Stimulated activated naive CD8-positive, alpha-beta T cell treated with anti-CD3 and anti-CD28 coated beads, Interleukin-15, amount 100 ng/mL, for 72 hours (primary cell): ENCODE measurements at regions not wholly inside any gene's neighbourhood (a gene's known extent, or its start where the extent isn't known, plus 50 kb on each side); places are given as distances from the start of the nearest gene placed in this dataset.

Experiments
- ATAC-seq: fragments of 150-1000 bp; cut with Tn5 transposase; 2 replicates; pipeline ENCODE4 v1.10.0; 2021; ENCODE audit warnings: mild to moderate bottlenecking, moderate library complexity
- DNase-seq, 2 donors: peaks; one replicate each; pipeline ENCODE4 v3.0.0; 2021 to 2022
- H3K27ac Mint-ChIP-seq, 2 donors: one replicate each; pipeline ENCODE4 v1.8.0; 2022; ENCODE audit warnings: mild to moderate bottlenecking in 2 of 2, mixed read lengths in 2 of 2, moderate library complexity in 2 of 2
- H3K27me3 Mint-ChIP-seq: one replicate; pipeline ENCODE4 v1.8.0; 2022; ENCODE audit warnings: mixed read lengths
- H3K4me1 Mint-ChIP-seq: one replicate; pipeline ENCODE4 v1.8.0; 2022; ENCODE audit warnings: mild to moderate bottlenecking, mixed read lengths
- H3K4me3 Mint-ChIP-seq, 2 donors: one replicate each; pipeline ENCODE4 v1.8.0; 2022; ENCODE audit warnings: mild to moderate bottlenecking in 2 of 2, mixed read lengths in 2 of 2, moderate library complexity in 1 of 2
- H3K9me3 Mint-ChIP-seq, 2 donors: one replicate each; pipeline ENCODE4 v1.8.0; 2022; ENCODE audit warnings: mixed read lengths in 2 of 2

DNA sequence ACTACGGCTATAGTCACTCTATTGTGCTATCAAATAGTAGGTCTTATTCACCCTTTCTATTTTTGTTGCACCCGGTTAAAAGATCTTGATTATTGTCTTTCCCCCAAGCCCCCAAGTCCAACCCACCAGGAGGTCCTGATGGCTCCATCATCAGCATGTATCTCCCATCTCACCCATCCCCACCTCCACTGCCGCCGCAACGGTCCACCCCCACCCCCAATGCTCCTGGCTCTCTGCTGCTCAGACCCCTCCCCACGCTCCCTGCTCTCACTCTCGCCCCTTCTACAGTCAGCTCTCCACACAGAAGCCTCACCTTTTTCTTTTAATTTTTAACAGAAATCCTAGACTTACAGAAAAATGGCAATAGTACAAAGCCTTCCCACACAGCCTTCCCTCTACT lies 51.5 kb upstream of the SH3PXD2B start:
- Mint-ChIP-seq H3K4me1 (no peaks in the 10 kb centered on the region), H3K27me3 (peaks cover 28% of the 10 kb centered on the region), H3K9me3 (peaks cover 5% of the 10 kb centered on the region in 2 donors), H3K4me3 (no peak overlapping the region), H3K27ac (peak overlapping the region in 1 of 2 donors; percentile 89)
- DNase-seq (peak in 1 of 2 donors; percentile 1), ATAC-seq (no peak)

DNA sequence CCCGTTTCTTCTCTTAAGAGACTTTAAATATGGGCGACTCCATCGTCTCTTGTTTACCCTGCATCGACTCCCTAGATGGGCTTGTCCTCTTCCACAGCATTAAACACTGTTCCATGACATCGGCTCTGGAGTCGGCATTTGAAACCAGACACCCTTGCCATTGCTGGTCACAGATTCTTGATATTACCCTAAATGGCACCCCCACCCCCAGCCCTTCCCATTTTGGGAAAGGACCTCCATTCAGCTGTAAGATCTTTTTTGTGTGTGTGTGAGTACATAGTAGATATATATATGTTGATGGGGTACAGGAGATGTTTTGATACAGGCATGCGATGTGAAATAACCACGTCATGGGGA lies 51.1 kb upstream of the SH3PXD2B start:
- H3K4me3 Mint-ChIP-seq: no peak overlapping the region
- peaks cover under 1% of the 10 kb centered on the region in 2 donors for H3K9me3 Mint-ChIP-seq
- DNase-seq (peak in 1 of 2 donors; percentile 1), ATAC-seq (no peak)
- peak overlapping the region in 1 of 2 donors; percentile 0 for H3K27ac Mint-ChIP-seq
- no peaks in the 10 kb centered on the region for H3K4me1 Mint-ChIP-seq
- peaks cover 23% of the 10 kb centered on the region for H3K27me3 Mint-ChIP-seq

DNA sequence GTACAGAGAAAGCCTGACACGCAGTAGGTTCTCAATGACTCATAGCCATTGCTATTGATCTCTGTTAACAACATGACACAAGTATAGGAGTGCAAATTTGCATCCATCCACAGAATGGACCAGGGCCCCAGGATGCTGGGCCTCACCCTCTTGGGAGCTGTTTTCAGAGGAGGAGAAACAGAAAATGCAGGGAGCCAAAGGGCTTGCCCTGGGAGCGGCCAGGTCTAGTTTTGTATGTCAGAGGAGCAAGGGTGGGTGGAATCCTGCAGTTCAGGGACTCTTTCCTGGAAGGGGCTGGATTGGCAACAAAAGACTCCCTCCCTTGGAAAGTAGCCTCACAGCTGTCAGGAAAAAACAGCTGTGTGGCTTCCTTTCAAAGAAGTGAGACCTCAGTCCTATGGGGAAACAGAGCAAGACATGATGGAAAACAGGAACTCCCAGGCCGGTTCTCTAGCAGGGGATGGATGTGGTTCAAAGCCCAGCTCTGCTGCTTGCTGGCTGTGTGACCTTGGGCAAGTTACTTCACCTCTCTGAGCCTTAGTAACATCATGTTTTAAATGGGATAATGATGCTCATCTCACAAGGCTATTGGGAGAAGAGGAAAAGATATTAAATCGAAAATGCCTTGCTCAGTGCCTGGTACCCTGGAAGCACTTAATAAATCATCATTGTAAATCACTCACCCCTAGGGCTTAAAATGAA lies 50.5 kb upstream of the SH3PXD2B start:
- ATAC-seq (no peak), DNase-seq (peak in 1 of 2 donors; percentile 3)
- Mint-ChIP-seq H3K9me3 (no peaks in the 10 kb centered on the region), H3K27me3 (peaks cover 22% of the 10 kb centered on the region), H3K4me3 (no peak overlapping the region), H3K4me1 (no peaks in the 10 kb centered on the region), H3K27ac (no peak overlapping the region)

DNA sequence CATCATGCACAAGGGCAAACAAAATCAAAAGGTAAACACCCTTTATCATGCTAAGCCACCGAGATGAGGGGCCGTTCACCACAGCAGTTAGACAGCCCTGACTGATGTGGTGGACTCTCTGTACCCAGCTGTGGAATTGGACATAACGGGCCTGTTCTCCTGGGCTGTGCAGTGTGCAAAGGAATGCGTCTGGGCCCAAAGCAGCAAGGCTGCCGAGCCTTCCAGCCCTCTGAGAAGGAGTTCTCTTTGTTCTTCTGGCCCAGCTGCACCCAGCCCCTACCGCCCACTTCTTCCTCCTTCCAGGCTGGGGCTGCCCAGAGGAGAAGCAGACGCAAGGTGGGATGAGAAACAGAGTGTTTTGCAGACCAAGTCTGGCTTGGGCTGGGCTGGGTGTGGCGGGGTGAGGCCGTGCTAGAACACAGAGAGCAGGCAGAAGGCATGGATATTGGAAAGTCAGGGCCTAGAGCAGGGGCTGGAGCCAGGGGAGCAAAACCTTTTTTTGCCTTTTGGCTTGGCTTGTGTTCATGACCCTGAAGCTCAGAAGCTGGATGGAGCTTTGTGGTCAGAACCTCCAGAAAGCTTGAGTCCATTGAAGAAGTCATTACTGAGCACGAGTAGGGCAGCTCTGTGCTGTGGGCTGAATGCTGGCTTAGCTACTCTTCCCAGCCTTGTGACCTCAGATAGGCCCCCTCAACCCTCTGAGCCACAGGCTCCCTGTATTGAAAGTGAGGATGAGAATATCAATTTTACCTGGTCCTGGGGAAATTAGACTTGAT lies 49.8 kb upstream of the SH3PXD2B start:
- ATAC-seq: no peak
- peak in 1 of 2 donors; percentile 4 for DNase-seq
- Mint-ChIP-seq H3K27me3 (peaks cover 21% of the 10 kb centered on the region), H3K4me3 (no peak overlapping the region), H3K4me1 (no peaks in the 10 kb centered on the region), H3K9me3 (no peaks in the 10 kb centered on the region), H3K27ac (no peak overlapping the region)
